Suprapubic skin (tissue), 2 donors: ENCODE measurements at regions not wholly inside any gene's neighbourhood (a gene's known extent, or its start where the extent isn't known, plus 50 kb on each side); places are given as distances from the start of the nearest gene placed in this dataset.

Experiments
- EP300 ChIP-seq: sonication (generic); formaldehyde crosslinking; IDR thresholded peaks from one replicate; pipeline ENCODE4 v1.6.1; 2017; ENCODE audit warnings: antibody characterized with exemption
- POLR2A ChIP-seq, 2 donors: fragments of 450-650 bp; IDR thresholded peaks; one replicate each; pipeline ENCODE4 v1.6.1; 2017; ENCODE audit warnings: antibody characterized with exemption in 2 of 2, mild to moderate bottlenecking in 2 of 2, moderate library complexity in 2 of 2

DNA sequence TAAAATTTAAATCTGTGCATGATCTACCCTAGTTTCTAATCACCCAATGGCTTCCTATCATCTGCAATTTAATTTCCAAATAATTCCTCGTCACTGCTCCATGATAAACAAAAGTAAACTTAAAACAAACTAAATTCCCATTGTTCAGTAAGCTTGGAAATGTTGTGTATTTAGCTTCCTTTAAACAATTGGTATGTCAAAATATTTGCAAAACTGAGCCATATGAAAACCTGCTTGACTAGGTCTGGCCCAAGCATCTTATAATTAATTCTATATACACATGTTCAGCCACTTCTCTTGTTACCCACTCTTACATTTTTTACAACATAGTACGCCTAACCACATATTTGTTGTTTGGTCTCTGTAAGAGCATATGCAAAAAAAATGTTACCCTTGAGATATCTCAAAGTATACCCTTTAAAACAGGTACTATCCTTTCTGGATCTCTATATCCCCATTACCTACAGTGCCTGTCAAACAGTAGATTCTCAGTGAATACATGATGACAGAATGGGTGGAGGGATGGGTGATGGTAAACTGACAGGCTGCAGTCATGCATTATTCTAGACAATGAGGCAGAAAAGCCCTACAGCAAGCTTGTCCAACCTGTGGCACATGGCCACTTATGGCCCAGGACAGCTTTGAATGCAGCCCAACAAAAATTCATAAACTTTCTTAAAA lies 1277.9 kb upstream of the TENM4 start:
- TF ChIP-seq POLR2A (IDR thresholded peaks at IDR 0.05) (no peak), EP300 (no peak)
